GM18517 (cell line): ENCODE measurements at regions not wholly inside any gene's neighbourhood (a gene's known extent, or its start where the extent isn't known, plus 50 kb on each side); places are given as distances from the start of the nearest gene placed in this dataset.
"Not testable (repeated sequence)": the region's sequence is repeated elsewhere in the genome, so short reads cannot be mapped to it uniquely, and the experiment has no call there.

ENCODE experiments used
- ATAC-seq: cut with Tn5 transposase; IDR thresholded peaks from one replicate; pipeline ENCODE4 v1.9.1; 2021; ENCODE audit warnings: mild to moderate bottlenecking, moderate library complexity; ENCODE audit not compliant: unreplicated experiment

- ATAC-seq: no peak
Measured at GRCh38 chrX:78822157-78822690, 74.7 kb downstream of the LPAR4 start.

- peak; percentile 56 for ATAC-seq
Measured at GRCh38 chrX:78831523-78831922, 84.0 kb downstream of the LPAR4 start.

GRCh38 chrX:78838709-78839108, 91.2 kb downstream of the LPAR4 start:
- ATAC-seq: no peak

- no peak for ATAC-seq
Measured at GRCh38 chrX:78839711-78840110, 92.2 kb downstream of the LPAR4 start.

- ATAC-seq: not testable (repeated sequence)
Measured at GRCh38 chrX:78844218-78844617, 96.7 kb downstream of the LPAR4 start.

- not testable (repeated sequence) for ATAC-seq
Measured at GRCh38 chrX:78881248-78881647, 63.9 kb upstream of the P2RY10 start.

GRCh38 chrX:78886550-78886949, 58.6 kb upstream of the P2RY10 start:
- ATAC-seq: no peak
